Cardiac fibroblast (primary cell): ENCODE measurements at regions not wholly inside any gene's neighbourhood (a gene's known extent, or its start where the extent isn't known, plus 50 kb on each side); places are given as distances from the start of the nearest gene placed in this dataset.
A peak's percentile ranks its signal among the peaks of the same experiment; 100 is the strongest.

ENCODE experiments used
- DNase-seq, 2 donors: peaks; one replicate each; pipeline versions ENCODE4 v3.0.0 to v3.0.0-alpha.2; 2010; ENCODE audit warnings: low read depth in 2 of 2
- H3K4me3 ChIP-seq, 2 donors: replicated peaks in 1 of 2; 1 replicate in 1 of 2; 2 replicates in 1 of 2; pipeline ENCODE4 v1.5.1; 2011; ENCODE audit warnings: low read depth in 2 of 2, low read length in 2 of 2, mild to moderate bottlenecking in 2 of 2, moderate library complexity in 1 of 2
- TF ChIP-seq, protein P1 (sequence below): IDR thresholded peaks from one replicate; pipeline ENCODE4 v1.5.1; 2011; ENCODE audit warnings: low read depth, mild to moderate bottlenecking, low read length, inconsistent platforms

DNA sequence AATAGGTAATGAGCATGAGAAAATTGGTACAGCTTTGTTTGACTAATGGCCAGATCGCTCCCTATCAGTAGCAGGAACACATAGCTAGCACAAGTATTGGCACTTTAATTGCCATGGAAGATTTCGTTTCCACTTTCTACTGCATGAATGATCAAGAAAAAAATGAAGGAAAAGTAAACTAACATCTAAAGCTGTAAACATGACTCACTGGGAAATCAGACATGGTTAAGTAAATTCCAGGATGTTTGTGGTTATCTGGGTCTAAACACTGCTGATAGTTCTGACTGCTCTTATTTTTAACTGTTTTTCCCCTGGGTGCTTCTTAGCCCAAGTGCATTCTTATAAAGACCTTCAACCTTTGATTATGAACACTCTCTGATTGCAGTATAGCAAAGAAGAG lies 388.9 kb downstream of the NR2F1-AS1 start:
- DNase-seq, result peak; percentile 63 to 87
- no peak overlapping the region for H3K4me3 ChIP-seq
- TF ChIP-seq, protein P1, sequence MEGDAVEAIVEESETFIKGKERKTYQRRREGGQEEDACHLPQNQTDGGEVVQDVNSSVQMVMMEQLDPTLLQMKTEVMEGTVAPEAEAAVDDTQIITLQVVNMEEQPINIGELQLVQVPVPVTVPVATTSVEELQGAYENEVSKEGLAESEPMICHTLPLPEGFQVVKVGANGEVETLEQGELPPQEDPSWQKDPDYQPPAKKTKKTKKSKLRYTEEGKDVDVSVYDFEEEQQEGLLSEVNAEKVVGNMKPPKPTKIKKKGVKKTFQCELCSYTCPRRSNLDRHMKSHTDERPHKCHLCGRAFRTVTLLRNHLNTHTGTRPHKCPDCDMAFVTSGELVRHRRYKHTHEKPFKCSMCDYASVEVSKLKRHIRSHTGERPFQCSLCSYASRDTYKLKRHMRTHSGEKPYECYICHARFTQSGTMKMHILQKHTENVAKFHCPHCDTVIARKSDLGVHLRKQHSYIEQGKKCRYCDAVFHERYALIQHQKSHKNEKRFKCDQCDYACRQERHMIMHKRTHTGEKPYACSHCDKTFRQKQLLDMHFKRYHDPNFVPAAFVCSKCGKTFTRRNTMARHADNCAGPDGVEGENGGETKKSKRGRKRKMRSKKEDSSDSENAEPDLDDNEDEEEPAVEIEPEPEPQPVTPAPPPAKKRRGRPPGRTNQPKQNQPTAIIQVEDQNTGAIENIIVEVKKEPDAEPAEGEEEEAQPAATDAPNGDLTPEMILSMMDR, result no peak

DNA sequence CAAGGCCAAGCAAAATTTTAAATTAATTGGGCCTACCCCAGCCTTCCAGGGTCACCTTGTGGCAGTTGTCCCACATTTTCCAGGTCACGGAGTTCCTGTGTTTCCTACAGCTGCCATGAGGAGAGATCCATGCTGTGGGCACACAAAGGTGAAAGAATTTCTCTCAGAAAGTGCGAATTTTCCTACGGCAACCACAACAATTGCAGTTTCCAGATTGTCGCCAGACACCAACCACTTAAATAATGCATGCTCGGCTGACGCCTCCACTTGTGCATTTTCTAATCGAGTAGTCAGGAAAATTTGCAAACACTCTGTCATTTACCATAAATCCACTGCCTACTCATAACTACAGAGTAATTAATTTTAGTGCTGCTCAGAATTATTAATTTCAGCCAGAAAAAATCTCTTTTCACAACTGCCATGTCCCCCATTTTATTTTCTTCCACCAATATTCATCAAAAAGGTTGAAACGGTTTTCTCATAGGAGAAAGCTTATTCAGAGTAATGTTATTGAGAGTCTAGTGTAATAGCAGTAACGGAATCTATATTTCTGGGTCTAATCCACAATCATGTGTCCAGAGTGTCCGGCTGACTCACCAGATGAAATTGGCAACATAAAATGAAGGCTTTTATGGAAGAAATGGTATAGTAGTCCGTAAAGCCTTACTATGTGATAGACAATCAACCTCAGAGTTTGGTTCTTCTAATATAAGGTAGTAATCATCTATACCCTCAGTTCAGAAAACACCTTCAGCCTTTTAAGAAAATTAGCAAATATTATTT lies 389.8 kb downstream of the NR2F1-AS1 start:
- H3K4me3 ChIP-seq, result no peak overlapping the region
- TF ChIP-seq, protein P1, result no peak
- DNase-seq, result no peak

DNA sequence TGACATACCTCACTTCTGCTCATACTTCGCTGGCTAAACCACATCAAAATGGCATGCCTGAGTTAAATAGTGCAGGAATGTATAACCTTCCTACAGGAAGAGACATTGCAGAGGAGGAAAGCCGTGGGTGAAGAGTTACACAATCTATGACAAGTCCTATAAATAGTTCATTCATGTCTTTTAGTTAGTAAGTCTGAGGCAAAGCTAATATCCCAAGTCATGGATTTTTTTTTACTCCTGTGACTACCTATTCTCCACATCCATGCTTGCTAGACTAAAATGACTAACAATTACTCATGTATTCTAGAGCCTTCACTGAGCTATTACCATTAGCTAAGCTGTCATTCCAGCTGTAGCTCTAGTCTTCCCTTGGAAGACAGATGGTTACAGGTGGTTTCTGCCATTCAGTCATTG lies 391.3 kb downstream of the NR2F1-AS1 start:
- no peak overlapping the region for H3K4me3 ChIP-seq
- DNase-seq, result peak; percentile 88 to 97
- TF ChIP-seq, protein P1, result no peak

DNA sequence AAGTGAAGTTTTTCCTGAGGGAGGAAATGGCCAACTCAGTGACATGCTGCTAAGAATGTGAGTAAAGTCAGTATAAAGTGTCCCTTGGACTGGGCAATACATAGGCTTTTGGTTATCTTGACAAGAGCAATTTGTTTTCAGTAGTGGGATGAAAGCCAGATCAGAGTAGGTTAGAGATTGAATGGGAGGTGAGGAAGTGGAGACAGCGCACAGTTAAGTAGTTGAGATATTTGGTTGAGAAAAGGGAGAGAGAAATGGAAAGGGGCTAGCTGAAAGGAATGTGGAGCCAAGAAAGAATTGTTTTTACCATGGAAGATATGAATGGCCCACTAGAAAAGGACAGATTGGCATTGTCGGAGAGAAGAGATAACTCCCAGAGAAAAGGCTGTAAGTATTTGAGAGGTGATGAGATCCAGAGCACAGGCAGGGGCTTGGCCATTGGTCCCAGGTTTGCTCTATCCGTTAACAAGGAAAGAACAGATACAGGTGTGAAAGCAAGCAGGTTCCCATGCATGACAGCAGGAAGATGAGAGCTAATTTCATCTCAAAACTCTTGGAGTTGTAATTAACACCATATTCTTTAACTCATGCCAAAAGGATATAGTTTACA lies 392.0 kb downstream of the NR2F1-AS1 start:
- no peak overlapping the region for H3K4me3 ChIP-seq
- peak in 1 of 2 donors; percentile 26 for DNase-seq
- TF ChIP-seq, protein P1, result no peak

DNA sequence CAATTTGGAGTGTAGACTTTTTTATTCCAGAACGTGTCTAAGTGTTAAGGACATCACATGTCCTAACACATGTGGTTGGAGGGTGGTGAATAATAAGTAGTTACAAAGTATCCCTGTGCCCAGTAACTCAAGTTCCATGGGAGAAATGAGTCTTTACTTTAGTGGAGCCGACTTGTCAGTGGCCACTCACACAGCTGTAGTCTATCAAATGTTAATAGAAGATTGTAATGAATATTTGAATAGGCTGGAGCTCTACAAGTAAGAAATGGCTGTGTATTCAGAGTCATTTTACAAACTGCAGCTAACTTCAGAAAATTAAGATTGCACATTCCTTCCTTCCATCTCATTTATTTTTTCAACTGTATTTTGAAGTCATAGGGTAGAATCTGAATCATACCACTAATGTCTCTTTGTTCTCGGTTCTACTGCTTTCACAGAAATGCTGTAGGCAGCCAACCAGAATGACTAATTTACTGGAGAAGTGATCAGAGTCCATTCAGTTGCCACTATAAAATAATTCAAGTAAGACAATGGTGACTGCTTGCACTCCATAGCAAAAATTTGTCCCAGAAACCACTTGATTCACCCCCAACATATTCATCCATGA lies 394.8 kb downstream of the NR2F1-AS1 start:
- H3K4me3 ChIP-seq, result no peak overlapping the region
- peak; percentile 61 to 91 for DNase-seq
- TF ChIP-seq, protein P1, result no peak

DNA sequence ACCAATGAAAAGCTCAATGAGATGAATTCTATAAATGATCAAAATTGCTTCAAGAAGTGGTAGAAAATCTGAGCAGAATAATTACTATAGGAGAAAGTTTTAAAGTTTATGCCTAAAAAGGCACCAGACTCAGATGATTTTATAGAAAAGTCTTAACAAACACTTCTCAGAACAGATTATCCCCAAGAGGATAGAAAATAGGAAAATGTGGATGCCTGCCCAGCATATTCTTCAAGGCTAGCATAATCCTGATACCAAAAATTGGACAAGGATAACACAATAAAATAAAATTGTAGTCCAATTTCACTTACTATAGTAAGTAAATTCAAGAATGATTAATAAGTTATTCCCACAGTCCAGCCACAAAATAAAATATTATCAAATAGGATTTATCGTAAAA lies 397.0 kb downstream of the NR2F1-AS1 start:
- H3K4me3 ChIP-seq, result no peak overlapping the region
- TF ChIP-seq, protein P1, result no peak
- DNase-seq, result peak in 1 of 2 donors; percentile 66
